ENCODE measurements at regions not wholly inside any gene's neighbourhood (a gene's known extent, or its start where the extent isn't known, plus 50 kb on each side); places are given as distances from the start of the nearest gene placed in this dataset.

- WGBS, 2 donors, result 57 to 71% methylated on average over 3 of the region's 3 CpGs
- no peak for TF ChIP-seq CTCF (IDR thresholded peaks at IDR 0.05)
- H3K4me3 ChIP-seq, result no peak overlapping the region
These were observed 77.6 kb upstream of the ASTN2 start for GRCh38 chr9:117492476-117492875.

GRCh38 chr9:117491491-117491890, 76.6 kb upstream of the ASTN2 start:
- H3K36me3 ChIP-seq, result no peaks in the 10 kb centered on the region
- 78 to 79% methylated on average over 4 of the region's 4 CpGs for WGBS, 2 donors
- no peaks in the 10 kb centered on the region for H3K27me3 ChIP-seq
- H3K9me3 ChIP-seq, result no peaks in the 10 kb centered on the region
- no peak for DNase-seq (ENCODE audit: low spot score in 2 of 2)
- no peak overlapping the region for H3K4me3 ChIP-seq
- H3K27ac ChIP-seq, result no peak overlapping the region
- no peak for TF ChIP-seq POLR2A (IDR thresholded peaks at IDR 0.05)
- no peak for TF ChIP-seq EP300 (IDR thresholded peaks at IDR 0.05)
- TF ChIP-seq CTCF (IDR thresholded peaks at IDR 0.05), result no peak
- peaks cover 0 to 5% (median 0%) of the 10 kb centered on the region in 4 donors for H3K4me1 ChIP-seq

More at GRCh38 chr9:117492476-117492875, 77.6 kb upstream of the ASTN2 start:
- DNase-seq (ENCODE audit: low spot score in 2 of 2), result no peak
- no peak overlapping the region for H3K27ac ChIP-seq
- no peaks in the 10 kb centered on the region for H3K27me3 ChIP-seq
- H3K9me3 ChIP-seq, result no peaks in the 10 kb centered on the region
- H3K4me1 ChIP-seq, result peaks cover 0 to 5% (median 0%) of the 10 kb centered on the region in 4 donors
- H3K36me3 ChIP-seq, result no peaks in the 10 kb centered on the region

- no peak overlapping the region for H3K4me3 ChIP-seq
- TF ChIP-seq EP300 (IDR thresholded peaks at IDR 0.05) (no peak), POLR2A (IDR thresholded peaks at IDR 0.05) (no peak), CTCF (IDR thresholded peaks at IDR 0.05) (no peak)
- no peak for DNase-seq (ENCODE audit: low spot score in 2 of 2)
- no peak overlapping the region for H3K27ac ChIP-seq
- H3K36me3 ChIP-seq, result no peaks in the 10 kb centered on the region
- no peaks in the 10 kb centered on the region for H3K9me3 ChIP-seq
- no peaks in the 10 kb centered on the region for H3K27me3 ChIP-seq
- peaks cover 0 to 2% (median 0%) of the 10 kb centered on the region in 4 donors for H3K4me1 ChIP-seq
These were observed 75.3 kb upstream of the ASTN2 start for GRCh38 chr9:117490199-117490598.

- no peaks in the 10 kb centered on the region for H3K4me1 ChIP-seq
- H3K9me3 ChIP-seq, result no peaks in the 10 kb centered on the region
- TF ChIP-seq POLR2A (IDR thresholded peaks at IDR 0.05) (no peak), CTCF (IDR thresholded peaks at IDR 0.05) (no peak), EP300 (IDR thresholded peaks at IDR 0.05) (no peak)
- no peak overlapping the region for H3K27ac ChIP-seq
- H3K36me3 ChIP-seq, result no peaks in the 10 kb centered on the region
- 85 to 95% methylated on average over 4 of the region's 4 CpGs for WGBS, 2 donors
- no peaks in the 10 kb centered on the region for H3K27me3 ChIP-seq
- no peak overlapping the region for H3K4me3 ChIP-seq
- DNase-seq (ENCODE audit: low spot score in 2 of 2), result no peak
These were observed 73.8 kb upstream of the ASTN2 start for GRCh38 chr9:117488659-117489058.

- H3K27me3 ChIP-seq, result no peaks in the 10 kb centered on the region
- H3K9me3 ChIP-seq, result no peaks in the 10 kb centered on the region
- H3K27ac ChIP-seq, result peak overlapping the region in 1 of 4 donors; percentile 30
- TF ChIP-seq POLR2A (IDR thresholded peaks at IDR 0.05), result no peak
- TF ChIP-seq EP300 (IDR thresholded peaks at IDR 0.05), result peak in 1 of 2 donors; percentile 11
- TF ChIP-seq CTCF (IDR thresholded peaks at IDR 0.05), result peak; percentile 87 to 95 (median 90)
- H3K36me3 ChIP-seq, result no peaks in the 10 kb centered on the region
- peak; percentile 40 to 43 for DNase-seq (ENCODE audit: low spot score in 2 of 2)
- no peak overlapping the region for H3K4me3 ChIP-seq
- no peaks in the 10 kb centered on the region for H3K4me1 ChIP-seq
- 6 to 16% methylated on average over 6 to 15 of the region's 15 CpGs for WGBS, 2 donors
These were observed 72.8 kb upstream of the ASTN2 start for GRCh38 chr9:117487555-117488175.
